ENCODE measurements at regions not wholly inside any gene's neighbourhood (a gene's known extent, or its start where the extent isn't known, plus 50 kb on each side); places are given as distances from the start of the nearest gene placed in this dataset.
A peak's percentile ranks its signal among the peaks of the same experiment; 100 is the strongest.
"Not testable (repeated sequence)": the region's sequence is repeated elsewhere in the genome, so short reads cannot be mapped to it uniquely, and the experiment has no call there.

DNA sequence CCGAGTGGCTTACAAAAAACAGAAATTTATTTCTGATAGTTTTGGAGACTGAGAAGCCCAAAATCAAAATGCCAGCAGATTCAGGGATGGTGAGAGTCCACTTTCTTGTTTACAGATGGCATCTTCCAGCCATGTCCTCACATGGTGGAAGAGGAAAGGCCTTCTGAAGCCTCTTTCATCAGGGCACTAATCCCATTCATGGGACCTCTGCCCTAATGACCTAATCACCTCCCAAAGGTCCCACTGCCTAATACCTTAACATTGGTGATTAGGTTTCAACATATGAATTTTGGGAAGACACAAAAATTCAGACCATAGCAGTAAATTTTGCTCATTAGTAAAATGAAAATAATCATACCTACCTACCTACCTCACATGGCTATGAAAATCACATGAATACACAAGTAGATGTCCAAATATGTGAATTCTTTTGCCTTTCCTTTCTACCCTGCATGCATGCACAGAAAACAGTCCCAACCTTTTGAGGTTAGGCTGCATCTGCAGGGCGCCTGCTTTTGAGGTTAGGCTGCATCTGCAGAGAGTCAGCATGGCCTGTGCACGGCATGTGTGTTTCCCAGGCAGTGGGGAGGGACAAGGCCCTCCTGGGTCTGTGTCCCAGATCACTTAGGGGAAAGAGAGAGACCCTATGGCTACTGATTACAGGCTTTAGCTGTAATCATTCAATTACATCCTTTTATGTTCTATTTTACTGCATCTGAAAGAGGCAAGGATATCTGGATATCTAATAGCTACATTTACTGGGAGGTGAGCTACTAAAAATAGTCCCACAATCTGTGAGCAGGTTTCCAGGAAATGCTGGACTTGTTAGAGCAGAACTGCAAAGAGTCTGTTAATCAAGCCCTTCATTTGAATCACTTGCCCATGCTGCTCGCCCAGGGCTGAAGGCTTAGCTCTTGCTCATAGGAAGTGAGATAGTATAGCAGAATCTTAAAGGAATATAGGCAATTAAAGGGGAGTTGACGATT is 497.7 kb upstream of the MARCKS start:
- no peak for DNase-seq

- DNase-seq, result no peak
Measured at GRCh38 chr6:113361014-113361645, 496.0 kb upstream of the MARCKS start.

DNA sequence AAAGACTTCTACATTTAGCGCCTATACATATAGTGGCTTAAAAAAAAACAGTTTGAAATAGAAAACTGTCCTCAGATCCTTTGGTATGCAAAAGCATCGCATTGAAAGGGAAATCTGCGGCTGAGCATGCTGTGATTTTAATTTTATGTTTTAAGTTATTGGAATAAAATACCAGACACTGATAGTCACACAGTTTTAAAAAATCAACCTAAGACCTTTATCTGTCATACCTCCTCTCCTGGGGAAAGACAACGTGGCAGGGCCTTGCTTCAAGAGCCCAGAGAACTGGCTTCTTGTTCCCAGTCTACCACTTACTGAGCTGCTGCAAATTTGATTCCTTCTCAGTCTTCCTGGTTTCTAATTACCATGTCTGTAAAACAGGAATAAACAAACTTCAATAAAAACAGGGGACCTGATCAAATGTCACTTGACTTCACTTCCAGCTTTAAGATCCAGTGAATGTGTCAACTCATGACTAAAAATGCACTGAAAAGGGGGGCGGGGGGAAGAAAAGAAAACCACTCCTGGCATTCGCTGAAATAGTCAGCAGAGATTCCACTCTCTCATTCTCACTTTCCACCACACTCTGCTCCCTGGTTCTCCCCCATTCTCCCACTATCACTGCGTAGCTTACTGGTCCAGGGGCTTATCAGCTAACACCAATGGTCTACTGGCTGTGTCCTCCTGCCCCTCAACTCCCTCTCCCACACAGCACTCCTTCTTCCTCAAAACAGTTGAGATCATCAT is 494.7 kb upstream of the MARCKS start:
- DNase-seq, result no peak

GRCh38 chr6:113363048-113363798 is 493.9 kb upstream of the MARCKS start:
- DNase-seq, result no peak

- no peak for DNase-seq
Measured at GRCh38 chr6:113363866-113364265, 493.3 kb upstream of the MARCKS start.

- no peak for DNase-seq
Measured at GRCh38 chr6:113364766-113365165, 492.4 kb upstream of the MARCKS start.

DNA sequence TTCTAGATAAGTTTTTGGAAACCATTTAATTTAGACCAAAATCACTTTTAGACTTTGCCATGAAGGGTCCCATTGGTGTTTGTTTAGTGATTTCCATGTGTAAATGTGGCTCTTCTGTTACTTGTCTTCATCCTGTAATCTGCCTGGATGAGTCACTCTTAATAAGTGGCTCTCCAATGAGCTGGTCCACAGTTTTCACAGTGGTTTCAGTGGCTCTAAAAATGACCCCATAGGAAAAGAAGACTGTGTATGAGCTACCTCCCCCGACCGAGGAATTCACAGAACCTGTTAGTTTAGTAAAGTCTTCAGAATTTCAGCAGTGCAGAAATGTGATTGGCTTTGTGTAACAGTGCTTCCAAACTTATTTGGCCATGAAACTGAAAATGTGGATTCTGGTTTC is 492.0 kb upstream of the MARCKS start:
- DNase-seq, result no peak

DNA sequence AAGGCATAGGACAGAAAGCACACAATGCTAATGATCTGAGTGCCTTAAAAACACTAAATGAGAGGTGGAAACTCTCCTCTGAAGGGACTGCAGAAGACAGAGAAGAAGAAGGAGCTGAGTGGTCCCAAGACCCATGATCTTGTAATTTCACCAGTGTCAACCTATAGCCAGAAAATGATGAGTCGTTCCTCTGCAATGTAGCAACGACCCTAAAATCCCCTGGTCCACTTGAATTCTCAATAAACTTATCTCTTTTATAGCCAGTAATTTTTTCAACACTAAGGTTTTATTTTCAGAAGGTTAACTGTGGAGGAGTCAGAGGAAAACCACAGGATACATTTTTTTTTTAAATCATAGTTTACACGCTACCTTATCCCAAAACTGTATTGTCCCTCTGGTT is 490.6 kb upstream of the MARCKS start:
- DNase-seq, result no peak

GRCh38 chr6:113370508-113371502 is 486.3 kb upstream of the MARCKS start:
- no peak for DNase-seq

DNA sequence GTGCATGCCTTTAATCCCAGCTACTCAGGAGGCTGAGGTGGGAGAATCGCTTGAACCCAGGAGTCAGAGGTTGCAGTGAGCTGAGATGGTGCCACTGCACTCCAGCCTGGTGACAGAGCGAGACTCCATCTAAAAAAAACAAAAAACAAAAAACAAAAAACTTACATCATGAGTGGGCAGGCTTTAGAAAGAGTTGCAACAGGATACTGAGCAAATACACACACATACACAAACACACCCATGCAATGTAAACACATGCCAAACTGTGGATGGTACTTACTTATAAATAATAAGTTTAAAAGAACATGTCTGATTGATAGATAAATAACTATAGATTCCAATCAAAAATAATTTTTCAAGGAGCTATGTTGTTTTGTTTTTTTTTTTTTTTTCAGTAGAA is 481.7 kb upstream of the MARCKS start:
- DNase-seq, result not testable (repeated sequence)

GRCh38 chr6:113375950-113376846 is 480.9 kb upstream of the MARCKS start:
- no peak for DNase-seq

DNA sequence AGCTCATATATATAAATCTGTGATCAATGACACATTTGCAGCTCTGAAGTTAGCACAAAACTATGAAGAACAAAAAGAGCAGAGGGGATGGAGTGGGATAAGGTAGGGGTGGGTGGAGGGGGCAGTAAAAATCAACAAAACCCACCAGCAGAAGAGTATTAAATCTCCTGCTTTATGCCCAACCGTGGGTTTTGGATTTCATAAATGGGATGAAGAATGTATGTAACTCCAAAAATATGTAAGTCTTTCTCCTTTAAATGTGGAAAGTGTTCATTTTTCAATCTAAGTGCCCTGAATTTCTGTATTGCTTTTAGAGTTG is 480.3 kb upstream of the MARCKS start:
- no peak for DNase-seq

DNA sequence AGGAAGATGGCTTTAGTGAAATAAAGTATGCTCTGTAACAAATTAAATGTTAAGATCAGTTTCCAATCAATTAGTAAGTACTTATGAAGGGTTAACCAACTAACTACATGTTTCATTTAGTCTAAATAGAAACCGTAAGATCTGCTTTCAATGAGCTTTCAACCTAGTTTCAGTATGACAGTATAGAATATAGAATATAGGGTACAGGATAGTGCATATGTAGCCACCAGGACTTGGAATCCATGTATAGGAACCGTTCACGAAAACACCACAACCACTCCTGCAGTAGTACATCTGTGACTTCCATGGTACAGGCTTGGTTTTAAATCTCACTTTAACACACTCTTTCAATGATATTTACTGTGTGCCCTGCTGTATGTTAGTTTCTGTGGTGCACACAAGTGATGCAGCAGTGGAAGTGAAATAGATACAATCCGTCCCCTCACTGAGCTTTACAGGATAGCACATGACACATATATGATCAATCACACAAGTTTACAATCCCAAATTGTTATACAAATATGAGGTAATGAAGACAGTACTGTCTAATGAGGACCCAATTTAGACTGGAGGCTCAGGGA is 479.7 kb upstream of the MARCKS start:
- no peak for DNase-seq

DNA sequence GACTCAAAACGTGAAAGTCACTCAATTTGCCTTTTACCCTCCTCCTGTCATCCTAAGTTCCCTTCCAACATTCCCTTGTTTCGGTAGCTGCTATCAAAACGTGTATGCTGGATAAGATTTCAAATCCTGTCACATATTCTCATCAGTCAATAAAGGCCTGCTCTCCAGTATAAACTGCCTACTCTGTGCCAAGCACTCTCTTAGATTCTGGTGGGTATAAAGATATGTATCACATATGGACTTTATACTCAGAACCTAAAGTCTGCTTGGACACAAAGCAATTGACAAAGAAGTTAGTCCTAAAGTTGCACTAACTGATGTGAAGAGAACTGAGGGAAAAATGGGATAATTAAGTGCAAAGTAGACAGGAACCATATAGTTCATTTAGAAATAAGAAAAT is 476.6 kb upstream of the MARCKS start:
- no peak for DNase-seq

DNA sequence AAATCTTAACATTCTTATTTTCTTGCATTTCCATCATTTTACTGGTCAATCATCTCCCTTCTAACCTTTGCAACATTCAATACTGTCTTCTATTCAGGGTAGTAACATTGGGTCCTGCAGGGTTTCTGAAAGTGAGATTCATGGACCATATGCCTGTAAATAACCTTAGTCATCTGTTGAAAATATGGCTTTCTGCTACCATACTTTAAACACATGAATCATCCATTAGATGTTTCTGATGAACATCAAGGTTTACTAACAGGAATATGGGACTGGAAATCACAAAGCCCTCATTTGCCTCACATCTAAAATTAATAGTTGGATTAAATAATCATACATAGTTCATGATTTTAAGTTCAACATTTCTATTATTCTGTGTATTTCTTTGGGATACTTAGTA is 475.9 kb upstream of the MARCKS start:
- DNase-seq, result no peak

DNA sequence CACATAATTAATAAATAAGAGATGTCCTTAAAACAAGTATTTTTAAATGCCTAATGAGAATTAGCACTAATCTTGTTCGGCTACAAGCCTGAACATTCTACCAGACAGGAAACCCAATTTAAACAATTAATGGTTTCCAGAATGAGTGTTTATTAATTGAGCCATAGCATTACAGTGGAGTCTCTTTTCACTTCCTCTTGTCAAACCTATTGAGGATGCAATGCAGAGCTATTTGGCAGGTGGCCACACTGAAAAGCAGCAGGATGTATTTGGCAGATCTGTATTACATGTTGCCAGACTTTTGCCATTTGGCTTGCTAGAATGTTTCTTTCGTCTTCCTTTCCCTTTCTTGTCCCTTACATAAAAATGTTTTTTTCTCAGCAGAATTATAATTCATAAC is 475.2 kb upstream of the MARCKS start:
- DNase-seq, result peak; percentile 74

- DNase-seq, result no peak
Measured at GRCh38 chr6:113383701-113384100, 473.4 kb upstream of the MARCKS start.

DNA sequence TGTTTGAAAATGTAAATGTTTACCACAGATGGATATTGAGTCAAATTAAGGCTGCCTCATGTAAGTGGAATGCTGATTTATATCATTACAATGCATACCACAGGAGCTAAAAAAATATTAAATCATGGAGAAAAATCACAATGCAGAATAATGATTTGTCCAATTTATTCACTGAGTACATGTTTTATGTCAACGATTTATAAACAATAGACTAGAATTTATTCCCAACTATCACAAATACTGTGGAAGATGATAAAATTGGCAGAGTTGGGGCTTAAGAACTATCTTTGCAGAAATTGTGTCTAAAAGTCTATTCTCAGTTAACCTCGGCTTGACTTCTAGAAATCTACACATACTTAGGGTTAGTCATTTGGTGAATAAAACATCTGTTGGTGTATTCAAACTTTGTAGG is 472.1 kb upstream of the MARCKS start:
- no peak for DNase-seq

- no peak for DNase-seq
Measured at GRCh38 chr6:113388996-113389395, 468.1 kb upstream of the MARCKS start.

GRCh38 chr6:113392551-113393055 is 464.5 kb upstream of the MARCKS start:
- DNase-seq, result no peak
